ENCODE measurements at regions not wholly inside any gene's neighbourhood (a gene's known extent, or its start where the extent isn't known, plus 50 kb on each side); places are given as distances from the start of the nearest gene placed in this dataset.

DNA sequence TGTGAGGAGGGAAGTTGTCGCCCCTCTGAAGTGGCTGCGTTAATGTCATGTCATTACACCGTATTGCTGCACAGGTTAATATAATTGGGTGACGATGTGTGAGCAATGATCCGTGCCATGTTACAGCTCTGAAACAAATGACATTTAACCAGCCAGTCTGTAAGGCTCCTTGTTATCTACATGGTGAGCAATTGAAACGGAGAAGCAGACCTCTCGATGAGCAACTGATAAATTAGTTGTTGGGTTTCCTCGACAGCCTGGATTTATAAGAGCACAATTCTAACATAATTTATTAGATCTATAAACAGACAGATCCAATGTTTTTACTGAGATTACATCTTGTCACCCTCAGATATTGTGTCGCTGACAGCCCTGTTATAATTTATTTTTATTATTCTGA lies 49.9 kb upstream of the MAFB start:
- no peak for DNase-seq

DNA sequence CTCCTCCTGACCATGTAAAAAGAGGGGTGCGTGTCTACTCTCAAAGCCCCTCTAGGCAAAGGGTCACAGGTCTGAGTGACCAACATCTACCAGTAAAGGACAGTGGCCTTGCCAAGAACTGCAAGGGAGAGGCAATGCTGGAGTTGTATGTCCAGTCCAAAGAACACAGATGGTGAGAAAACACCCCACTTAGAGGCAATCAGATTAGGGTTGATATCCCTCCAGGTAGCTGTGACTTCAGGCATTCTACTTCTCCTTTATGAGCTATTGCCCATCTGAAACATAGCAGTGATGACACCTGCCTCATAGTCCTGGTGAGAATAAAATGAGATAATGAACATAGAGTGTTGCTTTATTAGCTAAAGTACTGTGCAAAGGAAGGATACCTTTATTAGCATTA lies 50.8 kb upstream of the MAFB start:
- no peak for DNase-seq

- DNase-seq, result peak in 2 of 14 donors; percentile 3 to 32
Measured at GRCh38 chr20:40741507-40742106, 52.6 kb upstream of the MAFB start.

GRCh38 chr20:40743141-40743775 lies 54.2 kb upstream of the MAFB start:
- no peak for DNase-seq

- DNase-seq, result no peak
Measured at GRCh38 chr20:40744072-40744817, 55.2 kb upstream of the MAFB start.

DNA sequence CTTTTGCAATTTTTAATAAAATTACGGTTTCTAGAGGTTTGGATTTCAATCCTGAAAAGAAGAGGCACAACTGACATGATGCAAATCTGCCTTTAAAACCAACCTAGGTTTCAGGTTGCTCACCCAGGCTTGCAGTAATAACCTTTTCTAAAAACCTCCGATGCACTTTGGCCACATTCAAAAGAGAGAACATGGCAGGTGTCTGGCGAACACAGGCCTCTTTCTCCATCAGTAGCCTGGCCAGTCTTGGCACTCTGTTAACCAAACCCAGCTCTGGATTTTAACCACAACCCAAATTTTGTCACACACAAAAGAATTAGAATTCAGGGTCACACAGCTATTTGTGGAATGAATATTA lies 55.8 kb upstream of the MAFB start:
- DNase-seq, result no peak

- DNase-seq, result no peak
Measured at GRCh38 chr20:40746251-40746650, 57.2 kb upstream of the MAFB start.

- no peak for DNase-seq
Measured at GRCh38 chr20:40748182-40748581, 59.1 kb upstream of the MAFB start.

DNA sequence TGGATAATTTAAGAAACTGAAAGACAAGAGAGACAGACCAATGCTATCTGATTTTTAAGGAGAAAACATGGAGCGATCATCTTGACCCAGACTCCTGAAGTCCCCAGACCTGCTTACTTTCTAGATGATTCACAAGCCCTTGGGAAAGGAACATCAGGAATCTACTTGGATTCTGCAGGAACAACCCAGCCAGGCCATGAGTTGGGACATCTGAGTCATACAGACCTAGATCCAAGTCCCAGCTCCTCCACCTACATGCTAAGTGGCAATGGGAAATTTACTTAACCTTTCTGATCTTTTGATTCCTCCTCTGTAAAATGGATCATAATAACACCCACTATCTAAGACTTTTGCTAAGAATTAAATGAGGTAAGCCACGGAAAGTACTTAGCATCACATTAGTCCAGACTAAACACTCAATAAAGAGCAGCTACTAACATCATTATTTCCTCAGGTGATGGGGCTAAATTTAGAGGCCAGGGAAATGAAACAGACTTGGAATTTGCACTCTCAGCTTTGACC lies 61.0 kb upstream of the MAFB start:
- no peak for DNase-seq

- DNase-seq, result no peak
Measured at GRCh38 chr20:40750541-40751035, 61.6 kb upstream of the MAFB start.

- no peak for DNase-seq
Measured at GRCh38 chr20:40753472-40753871, 64.4 kb upstream of the MAFB start.

GRCh38 chr20:40754339-40754943 lies 65.4 kb upstream of the MAFB start:
- no peak for DNase-seq

DNA sequence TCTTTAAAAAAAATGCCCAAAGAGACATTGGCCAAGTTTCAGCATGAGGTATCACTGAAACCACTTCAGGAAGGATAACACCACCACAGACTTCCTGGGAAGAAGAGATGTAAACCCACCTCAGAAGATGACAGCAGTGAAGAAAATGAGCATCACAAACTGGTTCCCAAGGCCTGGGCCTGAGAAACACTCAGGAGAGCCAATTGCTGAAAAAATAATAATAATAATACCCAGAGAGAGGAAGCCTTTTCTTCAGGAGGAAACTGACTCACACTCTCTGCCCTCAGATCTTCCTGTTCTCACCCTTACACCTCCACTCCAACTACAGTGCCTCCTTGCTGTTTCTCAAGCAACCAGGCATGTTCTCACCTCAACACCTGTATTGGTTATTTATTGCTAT lies 68.1 kb upstream of the MAFB start:
- DNase-seq, result no peak

DNA sequence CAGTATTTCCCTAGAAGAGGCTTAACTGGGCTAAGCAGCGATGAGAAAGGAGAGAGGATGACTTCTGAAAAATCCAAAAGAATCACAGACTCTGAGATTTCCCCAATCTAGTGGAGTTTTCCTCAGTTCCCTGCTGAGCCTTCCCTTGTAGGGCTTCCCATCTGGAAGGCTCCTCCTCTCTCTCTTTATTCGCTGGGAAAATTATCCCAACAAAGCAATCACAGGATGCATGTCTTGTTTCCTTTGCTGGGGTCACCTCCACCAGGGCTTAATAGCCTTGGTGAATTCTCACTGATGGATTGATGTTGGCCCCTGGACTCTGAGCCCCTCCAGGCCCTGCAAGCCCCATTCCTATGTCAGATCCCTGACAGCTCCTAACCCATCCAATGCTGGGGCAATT lies 69.8 kb upstream of the MAFB start:
- DNase-seq, result no peak

GRCh38 chr20:40760399-40760798 lies 71.4 kb upstream of the MAFB start:
- DNase-seq, result no peak

- peak in 12 of 14 donors; percentile 3 to 71 (median 44) for DNase-seq
Measured at GRCh38 chr20:40763646-40764295, 74.7 kb upstream of the MAFB start.

DNA sequence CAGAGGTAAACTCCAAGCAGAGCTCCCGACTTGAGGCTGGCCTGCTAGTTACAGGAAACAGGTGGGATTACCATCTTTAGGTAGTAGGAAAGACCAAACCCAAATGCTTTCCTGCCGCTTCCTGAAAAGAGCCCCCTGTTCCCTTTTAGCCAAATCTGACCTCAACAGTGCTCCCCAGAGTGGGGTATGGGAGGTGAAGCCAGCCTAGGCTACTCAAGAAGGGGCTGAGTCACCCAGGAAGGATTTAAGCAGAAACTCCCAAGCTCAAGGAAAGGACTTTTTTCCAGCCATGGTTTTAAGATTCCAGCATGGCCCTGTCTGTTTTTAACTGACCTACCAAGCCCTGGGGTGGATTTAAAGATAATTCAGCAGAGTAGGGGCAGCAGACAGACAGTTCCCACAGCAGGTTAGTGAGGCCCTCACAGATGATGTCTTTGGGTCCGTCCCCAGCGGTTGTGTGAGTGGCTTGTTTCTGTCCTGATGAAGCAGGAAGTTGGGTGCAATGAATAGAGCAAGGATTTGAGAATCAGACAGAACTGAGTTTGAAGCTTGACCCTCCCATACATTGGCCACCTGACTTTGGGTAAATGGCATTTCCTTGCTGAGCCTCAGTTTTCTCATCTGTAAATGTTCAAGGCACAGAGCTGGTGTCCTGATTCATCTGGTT lies 76.9 kb upstream of the MAFB start:
- DNase-seq, result no peak

DNA sequence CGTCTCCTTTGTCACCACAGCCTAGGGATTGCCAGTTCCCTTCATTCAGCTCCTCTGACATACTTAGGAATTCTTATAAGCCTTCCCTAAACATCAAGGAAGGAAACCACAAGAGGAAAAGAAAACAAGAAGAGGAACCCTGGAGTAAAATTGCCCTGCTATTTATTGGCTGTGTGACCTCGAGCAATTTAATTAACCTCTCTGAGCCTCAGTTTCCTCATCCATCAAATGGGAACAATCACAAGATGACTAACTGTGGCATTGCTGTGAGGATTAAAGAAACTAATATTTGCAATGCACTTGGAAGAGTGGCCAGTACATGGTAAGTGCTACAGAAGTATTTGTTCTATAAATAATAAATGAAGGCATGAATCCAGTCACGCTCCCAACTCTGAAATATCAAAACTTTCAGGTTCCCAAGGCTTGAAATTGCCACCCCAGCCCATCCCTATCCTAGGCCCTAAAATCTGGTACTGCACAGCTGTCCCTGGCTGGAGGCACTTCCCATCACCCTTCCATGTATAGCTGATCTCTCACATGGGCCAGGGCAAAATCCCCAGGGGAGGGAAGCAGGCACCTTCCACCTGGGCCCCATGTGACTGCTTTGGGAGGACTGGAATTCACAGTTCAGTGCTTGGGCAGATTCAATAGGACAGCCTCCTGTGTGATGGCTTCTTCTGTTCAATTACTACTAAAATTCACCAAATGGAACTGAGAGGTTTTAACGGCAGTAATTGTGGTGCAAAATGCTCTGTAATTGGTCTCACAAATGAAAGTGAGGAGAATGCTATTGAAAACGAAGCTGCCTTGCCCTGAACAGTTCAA lies 78.0 kb upstream of the MAFB start:
- DNase-seq, result no peak

- DNase-seq, result no peak
Measured at GRCh38 chr20:40767615-40767924, 78.5 kb upstream of the MAFB start.

DNA sequence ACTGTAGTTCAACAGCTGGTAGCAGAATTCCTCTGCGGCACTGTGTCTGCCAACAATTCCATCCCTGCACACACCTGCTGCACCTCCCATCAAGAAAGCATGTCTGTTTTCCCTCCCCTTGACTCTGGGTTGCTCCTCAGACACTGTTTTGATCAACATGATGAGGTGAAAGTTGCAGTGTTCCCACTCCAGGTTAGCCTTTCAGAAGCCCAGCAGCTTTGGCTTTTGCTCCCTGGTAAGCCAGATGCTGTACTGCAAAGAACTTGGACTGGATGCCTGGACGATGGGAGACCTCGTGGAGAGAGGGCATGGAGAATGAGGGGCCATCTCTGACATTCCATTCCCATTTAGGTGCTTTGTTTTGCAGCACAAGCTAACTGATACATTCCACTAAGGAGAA lies 79.1 kb upstream of the MAFB start:
- DNase-seq, result no peak

DNA sequence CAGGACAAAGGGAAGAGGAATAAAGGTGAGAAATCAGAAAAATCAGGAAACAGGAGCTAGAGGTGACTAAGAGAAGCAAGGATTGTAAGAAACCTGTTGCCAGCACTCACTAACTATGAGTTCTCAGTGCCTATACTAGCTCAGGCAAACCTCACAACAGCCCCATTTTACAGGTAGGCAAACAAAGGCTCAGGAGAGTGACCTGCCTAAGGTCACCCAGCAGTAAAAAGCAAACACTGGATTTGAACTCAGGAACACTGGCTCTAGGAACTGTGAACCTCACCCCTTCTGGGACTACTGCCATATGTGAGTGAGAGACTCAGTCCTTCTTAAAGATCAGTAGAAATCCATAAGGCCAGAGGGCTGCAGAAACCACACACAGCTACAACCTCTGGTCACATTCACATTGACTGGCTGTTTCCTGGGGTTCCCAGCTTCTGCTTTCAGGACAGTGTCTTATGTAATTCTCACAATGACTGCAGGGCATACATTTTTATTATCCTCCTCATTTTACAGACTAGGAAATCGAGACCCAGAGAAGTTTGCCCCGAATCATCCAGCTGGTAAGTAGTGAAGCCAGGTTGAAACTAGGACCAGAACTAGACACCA lies 80.7 kb upstream of the MAFB start:
- DNase-seq, result no peak

Measured in C1 segment of cervical spinal cord (tissue), 14 donors.